ENCODE measurements at regions not wholly inside any gene's neighbourhood (a gene's known extent, or its start where the extent isn't known, plus 50 kb on each side); places are given as distances from the start of the nearest gene placed in this dataset.

GRCh38 chr1:18547460-18547859 is 66.7 kb downstream of the KLHDC7A start:
- no peaks in the 10 kb centered on the region for H3K9me3 ChIP-seq (ENCODE audit: control insufficient read depth, insufficient read depth, low read length)
- no peak overlapping the region for H2BK120ac ChIP-seq (ENCODE audit: low read depth, low read length)
- H2AFZ ChIP-seq (replicated peaks; ENCODE audit: low read length, poor library complexity): no peak overlapping the region
- no peaks in the 10 kb centered on the region for H3K4me1 ChIP-seq (ENCODE audit: control insufficient read depth, insufficient read depth, low read length)
- dilution Hi-C loops (cut with HindIII; ENCODE audit: low sequenced_read_pairs, unreplicated experiment) (no loop called here), intact Hi-C loops (cut with micrococcal nuclease) (no loop called here), in situ Hi-C loops (cut with MboI; ENCODE audit: low sequenced_read_pairs) (no loop called here)
- no peak overlapping the region for H2AK5ac ChIP-seq (ENCODE audit: low read depth, low read length)
- no peak overlapping the region for H3K4me3 ChIP-seq (ENCODE audit: insufficient read depth, low read depth, low read length)
- H3K9me1 ChIP-seq (ENCODE audit: insufficient read depth, low read length): no peaks in the 10 kb centered on the region
- H2BK5ac ChIP-seq (ENCODE audit: low read depth, low read length, poor library complexity, severe bottlenecking): no peak overlapping the region
- H3K18ac ChIP-seq (ENCODE audit: low read depth, low read length): no peak overlapping the region
- no peaks in the 10 kb centered on the region; the same call in 1 of the 2 replicates for H3K27me3 ChIP-seq (ENCODE audit: control insufficient read depth, insufficient read depth, low read length)
- H4K91ac ChIP-seq (ENCODE audit: insufficient read depth, low read depth, low read length): no peak overlapping the region
- ChIA-PET POLR2A (ENCODE audit: unreplicated experiment) (no interaction called here), CTCF (interaction anchor here (1.3 kb wide), 1 partner anchor 34 kb away, joined by 3 read pairs; no protein-coding TSS in a partner anchor)
- no peak overlapping the region for H3K27ac ChIP-seq (ENCODE audit: insufficient read depth, low read length)
- H2BK15ac ChIP-seq (ENCODE audit: low read depth, low read length): no peak overlapping the region
- no peak overlapping the region for H3K9ac ChIP-seq (ENCODE audit: low read depth, low read length)
- no peak for ATAC-seq (ENCODE audit: low read depth)
- no peak overlapping the region for H3K56ac ChIP-seq (ENCODE audit: extremely low read depth, insufficient read depth, low read length)
- no peak overlapping the region for H4K8ac ChIP-seq (ENCODE audit: low read depth in 2 of 2, low read length in 2 of 2)
- H4K5ac ChIP-seq (ENCODE audit: low read depth, low read length): no peak overlapping the region
- TF ChIP-seq RAD21 (IDR thresholded peaks at IDR 0.05; ENCODE audit: low read length): no peak
- no peak for TF ChIP-seq MAFK (IDR thresholded peaks at IDR 0.05; ENCODE audit: low read depth, low read length)
- no peak for TF ChIP-seq POLR2A (IDR thresholded peaks at IDR 0.05; ENCODE audit: low read depth, low read length)
- TF ChIP-seq, protein P1, sequence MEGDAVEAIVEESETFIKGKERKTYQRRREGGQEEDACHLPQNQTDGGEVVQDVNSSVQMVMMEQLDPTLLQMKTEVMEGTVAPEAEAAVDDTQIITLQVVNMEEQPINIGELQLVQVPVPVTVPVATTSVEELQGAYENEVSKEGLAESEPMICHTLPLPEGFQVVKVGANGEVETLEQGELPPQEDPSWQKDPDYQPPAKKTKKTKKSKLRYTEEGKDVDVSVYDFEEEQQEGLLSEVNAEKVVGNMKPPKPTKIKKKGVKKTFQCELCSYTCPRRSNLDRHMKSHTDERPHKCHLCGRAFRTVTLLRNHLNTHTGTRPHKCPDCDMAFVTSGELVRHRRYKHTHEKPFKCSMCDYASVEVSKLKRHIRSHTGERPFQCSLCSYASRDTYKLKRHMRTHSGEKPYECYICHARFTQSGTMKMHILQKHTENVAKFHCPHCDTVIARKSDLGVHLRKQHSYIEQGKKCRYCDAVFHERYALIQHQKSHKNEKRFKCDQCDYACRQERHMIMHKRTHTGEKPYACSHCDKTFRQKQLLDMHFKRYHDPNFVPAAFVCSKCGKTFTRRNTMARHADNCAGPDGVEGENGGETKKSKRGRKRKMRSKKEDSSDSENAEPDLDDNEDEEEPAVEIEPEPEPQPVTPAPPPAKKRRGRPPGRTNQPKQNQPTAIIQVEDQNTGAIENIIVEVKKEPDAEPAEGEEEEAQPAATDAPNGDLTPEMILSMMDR (conservative IDR thresholded peaks at IDR 0.05; ENCODE audit: low read depth, low read length): no peak
- no peak for TF ChIP-seq NFE2L2 (IDR thresholded peaks at IDR 0.05; ENCODE audit: low read depth, low read length)
- H3K4me2 ChIP-seq (ENCODE audit: low read depth, low read length): no peak overlapping the region
- H3K23ac ChIP-seq (ENCODE audit: low read depth, low read length): no peak overlapping the region
- no peak overlapping the region for H2BK20ac ChIP-seq (ENCODE audit: low read depth, low read length)
- no TSS peak for BruUV-seq (replicated peaks)
- DNase-seq: no peak
- no peaks in the 10 kb centered on the region for H3K36me3 ChIP-seq (ENCODE audit: control insufficient read depth, insufficient read depth, low read length)
- H4K20me1 ChIP-seq (ENCODE audit: insufficient read depth, low read length): no peaks in the 10 kb centered on the region
- H3K14ac ChIP-seq (replicated peaks; ENCODE audit: low read depth, low read length): no peak overlapping the region
- 35% methylated on average over 4 of the region's 4 CpGs; no CpG with 5 or more reads in 1 of the 2 experiments for WGBS, 2 experiments (ENCODE audit: extremely low coverage in 2 of 2, insufficient read length in 1 of 2)
- H3K79me1 ChIP-seq (ENCODE audit: low read depth in 1 of 2, low read length in 2 of 2): no peaks in the 10 kb centered on the region
- no peak overlapping the region for H2AK9ac ChIP-seq (replicated peaks; ENCODE audit: low read depth, low read length, poor library complexity)
- no peak overlapping the region for H3K4ac ChIP-seq (ENCODE audit: low read depth, low read length)
